Central memory CD8-positive, alpha-beta T cell (primary cell): ENCODE measurements at regions not wholly inside any gene's neighbourhood (a gene's known extent, or its start where the extent isn't known, plus 50 kb on each side); places are given as distances from the start of the nearest gene placed in this dataset.
"Not testable (repeated sequence)": the region's sequence is repeated elsewhere in the genome, so short reads cannot be mapped to it uniquely, and the experiment has no call there.

ENCODE experiments used
- ATAC-seq: fragments of 150-1000 bp; cut with Tn5 transposase; replicated peaks from 2 replicates; pipeline ENCODE4 v1.10.0; 2022; ENCODE audit warnings: mild to moderate bottlenecking, moderate FRiP score, moderate number of reproducible peaks; ENCODE audit not compliant: poor library complexity, severe bottlenecking; ENCODE audit errors: extremely low read depth
- DNase-seq, 2 donors: peaks; one replicate each; pipeline ENCODE4 v3.0.0; 2021; ENCODE audit warnings: low spot score in 2 of 2
- H3K27ac Mint-ChIP-seq: one replicate; pipeline ENCODE4 v1.8.0; 2022; ENCODE audit warnings: low read depth, mild to moderate bottlenecking, moderate library complexity, mixed read lengths
- H3K27me3 Mint-ChIP-seq: one replicate; pipeline ENCODE4 v1.8.0; 2022; ENCODE audit warnings: mixed read lengths
- H3K36me3 Mint-ChIP-seq: one replicate; pipeline ENCODE4 v1.8.0; 2022; ENCODE audit warnings: mild to moderate bottlenecking, moderate library complexity, mixed read lengths; ENCODE audit not compliant: insufficient read depth
- H3K4me1 Mint-ChIP-seq: one replicate; pipeline ENCODE4 v1.8.0; 2022; ENCODE audit warnings: mixed read lengths
- H3K4me3 Mint-ChIP-seq: one replicate; pipeline ENCODE4 v1.8.0; 2022; ENCODE audit warnings: mild to moderate bottlenecking, moderate library complexity, mixed read lengths
- H3K9me3 Mint-ChIP-seq: one replicate; pipeline ENCODE4 v1.8.0; 2022; ENCODE audit warnings: mixed read lengths

GRCh38 chr2:7693246-7694075 lies 776.2 kb downstream of the RNF144A start:
- ATAC-seq (no peak), DNase-seq (no peak)
- Mint-ChIP-seq H3K9me3 (no peaks in the 10 kb centered on the region), H3K27ac (no peak overlapping the region), H3K27me3 (no peaks in the 10 kb centered on the region), H3K4me3 (no peak overlapping the region), H3K36me3 (no peaks in the 10 kb centered on the region), H3K4me1 (peaks cover 21% of the 10 kb centered on the region)

DNA sequence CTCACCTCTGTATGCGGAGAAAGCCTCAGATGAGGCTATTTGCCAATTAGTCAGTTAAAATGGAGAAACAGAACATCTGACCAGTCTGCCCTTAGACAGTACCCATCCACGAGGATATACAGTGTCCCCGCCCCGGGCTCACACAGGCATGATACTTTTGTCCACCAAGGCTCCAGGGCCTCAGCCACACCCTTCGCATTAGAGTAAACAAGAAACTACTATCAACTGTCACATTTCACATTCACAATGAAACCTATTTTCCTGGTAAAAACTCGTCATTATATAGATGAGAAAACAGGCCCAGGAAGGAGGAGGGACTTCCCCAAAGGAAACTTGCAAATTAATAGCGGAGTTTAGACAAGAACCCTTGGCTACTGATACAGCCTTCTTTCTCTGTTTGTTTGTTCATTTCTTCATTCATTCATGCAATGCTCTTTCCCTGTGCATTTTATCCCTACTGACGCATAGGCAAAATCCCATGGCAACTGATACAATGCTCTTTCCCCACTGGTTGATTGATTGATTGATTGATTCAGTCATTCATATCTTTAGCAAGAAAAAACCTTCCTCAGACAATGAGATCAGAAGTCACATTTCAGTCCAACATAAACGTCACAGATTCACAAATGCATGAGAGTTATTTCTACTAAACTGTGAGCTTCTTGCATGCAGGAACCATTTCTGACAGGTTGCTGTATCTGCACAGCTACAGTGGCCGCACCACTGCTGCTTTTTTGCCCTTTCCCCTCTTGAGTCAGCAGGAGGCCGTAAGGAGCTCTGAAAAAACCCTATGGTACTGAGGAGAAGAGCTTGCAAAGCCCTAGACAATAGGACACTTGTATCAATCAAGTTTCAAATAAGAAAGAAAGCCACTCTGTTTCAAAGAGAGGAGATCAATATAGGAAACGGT lies 777.1 kb downstream of the RNF144A start:
- no peak overlapping the region for H3K27ac Mint-ChIP-seq
- no peak overlapping the region for H3K4me3 Mint-ChIP-seq

GRCh38 chr2:7696556-7696955 lies 779.3 kb downstream of the RNF144A start:
- not testable (repeated sequence) for H3K9me3 Mint-ChIP-seq, H3K4me3 Mint-ChIP-seq, H3K36me3 Mint-ChIP-seq, H3K27me3 Mint-ChIP-seq, DNase-seq, H3K27ac Mint-ChIP-seq, ATAC-seq
- H3K4me1 Mint-ChIP-seq = peaks cover 21% of the 10 kb centered on the region

More for the DNA sequence above, 777.1 kb downstream of the RNF144A start:
- Mint-ChIP-seq H3K27me3 (no peaks in the 10 kb centered on the region), H3K4me1 (peaks cover 21% of the 10 kb centered on the region), H3K9me3 (no peaks in the 10 kb centered on the region), H3K36me3 (no peaks in the 10 kb centered on the region)
- ATAC-seq = no peak
- no peak for DNase-seq

GRCh38 chr2:7697052-7697451 lies 779.8 kb downstream of the RNF144A start:
- Mint-ChIP-seq H3K9me3 (no peaks in the 10 kb centered on the region), H3K27ac (no peak overlapping the region), H3K4me3 (no peak overlapping the region), H3K36me3 (no peaks in the 10 kb centered on the region), H3K4me1 (peaks cover 18% of the 10 kb centered on the region), H3K27me3 (no peaks in the 10 kb centered on the region)
- ATAC-seq (no peak), DNase-seq (no peak)

DNA sequence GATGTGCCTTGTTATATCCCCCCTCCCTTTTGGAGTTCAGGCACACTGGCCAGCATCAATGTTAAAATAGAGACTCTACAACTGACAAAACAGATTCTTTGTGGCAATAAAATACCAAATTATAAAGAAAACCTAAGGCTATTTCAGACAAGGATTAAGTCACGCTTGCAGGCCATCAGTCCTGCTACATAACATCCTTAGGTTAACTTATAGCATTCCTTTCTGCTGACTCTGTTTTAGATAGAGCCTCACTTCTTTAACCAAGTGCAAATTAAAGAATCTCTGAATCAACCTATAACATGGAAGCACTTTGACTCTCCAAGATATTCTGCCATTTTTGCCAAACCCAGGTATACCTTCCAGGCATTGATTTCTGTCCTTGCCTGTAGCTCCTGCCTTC lies 784.6 kb downstream of the RNF144A start:
- H3K36me3 Mint-ChIP-seq = no peaks in the 10 kb centered on the region
- H3K4me1 Mint-ChIP-seq = peaks cover 6% of the 10 kb centered on the region
- no peaks in the 10 kb centered on the region for H3K27me3 Mint-ChIP-seq
- H3K27ac Mint-ChIP-seq = no peak overlapping the region
- no peak overlapping the region for H3K4me3 Mint-ChIP-seq
- ATAC-seq = no peak
- H3K9me3 Mint-ChIP-seq = no peaks in the 10 kb centered on the region
- DNase-seq = no peak

DNA sequence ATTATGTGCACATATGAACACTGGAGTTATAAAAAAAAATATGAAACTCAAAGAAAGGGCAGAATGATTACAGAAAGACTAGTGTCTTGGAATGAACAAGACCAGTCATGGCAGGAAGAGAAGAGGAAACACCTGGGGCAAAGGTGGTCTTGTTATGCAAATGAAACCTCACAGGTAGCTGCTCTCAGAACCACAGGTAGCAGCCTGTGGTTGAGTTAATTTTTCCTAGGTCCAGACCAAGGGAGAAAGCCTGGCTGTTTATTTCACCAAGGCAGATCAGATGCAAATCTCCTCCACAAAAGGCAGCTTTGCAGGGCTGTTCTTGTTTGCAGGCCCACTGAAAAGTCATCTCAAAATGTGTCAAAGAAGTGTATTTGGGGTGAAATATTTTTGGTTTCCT lies 785.8 kb downstream of the RNF144A start:
- no peak for ATAC-seq
- no peak for DNase-seq

DNA sequence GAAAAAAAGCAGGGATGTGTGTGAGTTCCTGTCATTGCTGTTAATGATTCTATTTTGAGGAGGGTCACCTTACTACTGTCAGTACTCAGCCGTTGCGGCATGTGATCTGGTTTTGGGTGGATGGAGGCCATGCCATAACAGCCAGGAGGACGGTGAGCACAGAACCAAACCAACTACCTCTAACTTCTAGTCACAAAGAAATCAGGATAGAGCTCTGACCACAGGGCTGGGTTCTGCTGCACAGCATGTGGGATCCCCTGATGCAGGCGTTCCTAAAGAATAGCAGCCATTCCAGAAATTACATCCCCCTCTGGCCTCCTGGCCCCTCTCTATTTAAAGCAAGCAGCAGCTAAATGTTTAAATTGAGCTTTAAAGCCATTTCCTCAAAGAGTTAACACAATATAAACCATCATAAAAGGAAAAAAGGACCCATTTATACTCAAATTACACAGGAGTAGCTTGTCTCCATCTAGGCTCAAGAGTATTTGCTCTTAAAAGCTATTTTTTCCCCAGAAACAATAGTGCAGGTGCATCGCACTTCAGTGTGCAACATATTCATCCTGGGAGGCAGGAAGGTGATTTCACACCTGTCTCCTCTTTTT lies 786.4 kb downstream of the RNF144A start:
- Mint-ChIP-seq H3K9me3 (no peaks in the 10 kb centered on the region), H3K27ac (no peak overlapping the region), H3K36me3 (no peaks in the 10 kb centered on the region), H3K27me3 (no peaks in the 10 kb centered on the region), H3K4me3 (no peak overlapping the region), H3K4me1 (peaks cover 6% of the 10 kb centered on the region)
- DNase-seq (no peak), ATAC-seq (no peak)

More for the DNA sequence above, 785.8 kb downstream of the RNF144A start:
- H3K4me3 Mint-ChIP-seq = no peak overlapping the region
- H3K27ac Mint-ChIP-seq = no peak overlapping the region
- no peaks in the 10 kb centered on the region for H3K27me3 Mint-ChIP-seq
- H3K36me3 Mint-ChIP-seq = no peaks in the 10 kb centered on the region
- peaks cover 6% of the 10 kb centered on the region for H3K4me1 Mint-ChIP-seq
- no peaks in the 10 kb centered on the region for H3K9me3 Mint-ChIP-seq

DNA sequence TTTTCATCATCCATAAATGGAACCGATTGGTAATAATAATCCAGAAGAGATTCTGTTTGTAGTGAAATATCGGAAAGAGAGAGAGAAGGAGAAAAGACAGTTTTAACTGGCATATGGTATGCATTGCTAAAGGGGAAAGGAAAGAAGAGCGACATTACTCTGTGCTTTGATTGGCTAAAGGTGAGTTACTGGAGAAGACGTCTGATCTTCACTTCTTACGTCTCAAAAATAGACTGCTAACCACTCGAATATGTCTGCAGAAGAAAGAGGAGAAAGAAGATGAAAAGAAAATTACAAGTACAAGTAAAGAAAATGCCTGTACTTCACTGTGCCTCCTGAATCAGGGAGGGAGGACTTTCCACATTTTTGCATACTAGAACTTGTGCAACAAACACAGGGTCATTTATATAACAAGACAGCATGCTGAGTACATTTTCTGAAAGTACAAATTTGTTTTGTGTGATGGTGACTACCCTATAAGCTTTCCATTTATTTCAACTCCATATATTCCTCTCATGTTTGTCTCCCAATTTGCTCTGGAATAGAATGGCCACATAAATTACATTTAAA lies 787.2 kb downstream of the RNF144A start:
- Mint-ChIP-seq H3K27ac (no peak overlapping the region), H3K9me3 (no peaks in the 10 kb centered on the region), H3K4me3 (no peak overlapping the region), H3K4me1 (peaks cover 6% of the 10 kb centered on the region), H3K27me3 (no peaks in the 10 kb centered on the region), H3K36me3 (no peaks in the 10 kb centered on the region)
- DNase-seq (no peak), ATAC-seq (no peak)

DNA sequence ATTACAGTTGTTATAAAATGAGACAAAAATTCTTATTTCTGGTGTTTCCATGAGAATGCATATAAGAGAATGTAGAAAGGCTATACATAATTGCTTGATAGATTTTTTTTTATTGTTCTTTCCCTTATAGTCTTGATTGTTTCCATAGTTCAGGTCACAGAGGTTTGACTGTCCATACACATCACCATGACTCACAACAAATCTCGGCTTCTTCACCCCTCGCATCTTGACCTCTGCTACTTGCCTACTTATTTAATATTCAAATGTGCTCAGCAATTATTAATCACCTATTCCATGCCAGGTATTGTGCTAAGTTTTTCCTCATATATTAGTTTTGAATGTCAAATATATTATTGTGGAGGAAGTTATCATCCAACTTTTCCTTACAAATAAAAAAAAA lies 789.6 kb downstream of the RNF144A start:
- Mint-ChIP-seq H3K4me1 (peaks cover 6% of the 10 kb centered on the region), H3K36me3 (no peaks in the 10 kb centered on the region), H3K9me3 (no peaks in the 10 kb centered on the region), H3K27ac (no peak overlapping the region), H3K4me3 (no peak overlapping the region), H3K27me3 (no peaks in the 10 kb centered on the region)
- ATAC-seq = no peak
- no peak for DNase-seq

- Mint-ChIP-seq H3K4me1 (peaks cover 3% of the 10 kb centered on the region), H3K36me3 (no peaks in the 10 kb centered on the region), H3K4me3 (no peak overlapping the region), H3K27me3 (no peaks in the 10 kb centered on the region), H3K9me3 (no peaks in the 10 kb centered on the region), H3K27ac (no peak overlapping the region)
- no peak for ATAC-seq
- DNase-seq = no peak
Observed at GRCh38 chr2:7707723-7708122, 790.5 kb downstream of the RNF144A start.

GRCh38 chr2:7709907-7710306 lies 792.7 kb downstream of the RNF144A start:
- DNase-seq (no peak), ATAC-seq (no peak)
- no peaks in the 10 kb centered on the region for H3K36me3 Mint-ChIP-seq
- no peaks in the 10 kb centered on the region for H3K4me1 Mint-ChIP-seq
- no peaks in the 10 kb centered on the region for H3K27me3 Mint-ChIP-seq
- no peak overlapping the region for H3K27ac Mint-ChIP-seq
- no peaks in the 10 kb centered on the region for H3K9me3 Mint-ChIP-seq
- H3K4me3 Mint-ChIP-seq = no peak overlapping the region

GRCh38 chr2:7711167-7711566 lies 794.0 kb downstream of the RNF144A start:
- no peaks in the 10 kb centered on the region for H3K27me3 Mint-ChIP-seq
- H3K4me3 Mint-ChIP-seq = no peak overlapping the region
- no peak overlapping the region for H3K27ac Mint-ChIP-seq
- H3K9me3 Mint-ChIP-seq = no peaks in the 10 kb centered on the region
- no peaks in the 10 kb centered on the region for H3K36me3 Mint-ChIP-seq
- H3K4me1 Mint-ChIP-seq = no peaks in the 10 kb centered on the region
- ATAC-seq (no peak), DNase-seq (no peak)
